HEK293 (cell line): ENCODE measurements at regions not wholly inside any gene's neighbourhood (a gene's known extent, or its start where the extent isn't known, plus 50 kb on each side); places are given as distances from the start of the nearest gene placed in this dataset.
A peak's percentile ranks its signal among the peaks of the same experiment; 100 is the strongest.

Experiments
- BCL11B ChIP-seq: fragments of 450-650 bp; formaldehyde crosslinking; IDR thresholded peaks from 2 replicates; pipeline ENCODE4 v1.5.1; 2016; ENCODE audit warnings: low read depth, missing biosample characterization, missing genetic modification characterization
- EGR2 ChIP-seq: fragments of 450-650 bp; formaldehyde crosslinking; IDR thresholded peaks from 2 replicates; pipeline ENCODE4 v1.5.1; 2016; ENCODE audit warnings: low read depth, missing biosample characterization, missing genetic modification characterization
- KLF1 ChIP-seq: fragments of 450-650 bp; formaldehyde crosslinking; IDR thresholded peaks from 2 replicates; pipeline ENCODE4 v1.5.1; 2016; ENCODE audit warnings: missing biosample characterization, missing genetic modification characterization
- MEIS1 ChIP-seq: sonication (generic); formaldehyde crosslinking; IDR thresholded peaks from 2 replicates; pipeline ENCODE4 v1.8.1; 2022; ENCODE audit warnings: missing genetic modification reagents, mild to moderate bottlenecking, borderline replicate concordance
- MZF1 ChIP-seq: fragments of 450-650 bp; formaldehyde crosslinking; IDR thresholded peaks from 2 replicates; pipeline ENCODE4 v1.5.1; 2017; ENCODE audit warnings: missing biosample characterization, missing genetic modification characterization, borderline replicate concordance
- SP7 ChIP-seq: fragments of 450-650 bp; formaldehyde crosslinking; IDR thresholded peaks from 2 replicates; pipeline ENCODE4 v1.5.1; 2016; ENCODE audit warnings: missing biosample characterization, missing genetic modification characterization
- ZFP3 ChIP-seq: fragments of 450-650 bp; formaldehyde crosslinking; IDR thresholded peaks from 2 replicates; pipeline ENCODE4 v1.5.1; 2016; ENCODE audit warnings: low read depth, missing biosample characterization, missing genetic modification characterization
- ZNF132 ChIP-seq: fragments of 450-650 bp; formaldehyde crosslinking; IDR thresholded peaks from 2 replicates; pipeline ENCODE4 v1.5.1; 2017; ENCODE audit warnings: missing biosample characterization, missing genetic modification characterization, borderline replicate concordance
- ZNF146 ChIP-seq: fragments of 450-650 bp; formaldehyde crosslinking; IDR thresholded peaks from 2 replicates; pipeline ENCODE4 v1.5.1; 2016; ENCODE audit warnings: missing biosample characterization, missing genetic modification characterization
- ZNF37A ChIP-seq: fragments of 450-650 bp; IDR thresholded peaks from 2 replicates; pipeline ENCODE4 v1.5.1; 2018; ENCODE audit warnings: missing biosample characterization, missing genetic modification characterization
- ZNF416 ChIP-seq: fragments of 450-650 bp; formaldehyde crosslinking; IDR thresholded peaks from 2 replicates; pipeline ENCODE4 v1.5.1; 2016; ENCODE audit warnings: missing biosample characterization, missing genetic modification characterization
- ZNF423 ChIP-seq: fragments of 450-650 bp; formaldehyde crosslinking; IDR thresholded peaks from 2 replicates; pipeline ENCODE4 v1.5.1; 2016; ENCODE audit warnings: missing biosample characterization, missing genetic modification characterization
- ZNF473 ChIP-seq: fragments of 450-650 bp; formaldehyde crosslinking; IDR thresholded peaks from 2 replicates; pipeline ENCODE4 v1.5.1; 2017; ENCODE audit warnings: missing biosample characterization, missing genetic modification characterization
- ZNF510 ChIP-seq: fragments of 450-650 bp; formaldehyde crosslinking; IDR thresholded peaks from 2 replicates; pipeline ENCODE4 v1.5.1; 2018; ENCODE audit warnings: mild to moderate bottlenecking, missing genetic modification characterization, missing biosample characterization; ENCODE audit not compliant: insufficient replicate concordance
- ZNF549 ChIP-seq: fragments of 450-650 bp; IDR thresholded peaks from 2 replicates; pipeline ENCODE4 v1.5.1; 2018; ENCODE audit warnings: missing biosample characterization, missing genetic modification characterization, mild to moderate bottlenecking, inconsistent platforms, moderate library complexity
- ZNF571 ChIP-seq: fragments of 450-650 bp; formaldehyde crosslinking; IDR thresholded peaks from 2 replicates; pipeline ENCODE4 v1.5.0; 2017; ENCODE audit warnings: missing biosample characterization, missing genetic modification characterization
- ZNF596 ChIP-seq: fragments of 450-650 bp; IDR thresholded peaks from 2 replicates; pipeline ENCODE4 v1.5.0; 2018; ENCODE audit warnings: missing biosample characterization, mild to moderate bottlenecking, missing genetic modification characterization, moderate library complexity
- ZNF600 ChIP-seq: fragments of 450-650 bp; formaldehyde crosslinking; IDR thresholded peaks from 2 replicates; pipeline ENCODE4 v1.5.1; 2016; ENCODE audit warnings: missing biosample characterization, missing genetic modification characterization
- ZNF654 ChIP-seq: fragments of 450-650 bp; formaldehyde crosslinking; IDR thresholded peaks from 2 replicates; pipeline ENCODE4 v1.5.1; 2016; ENCODE audit warnings: low read depth, missing biosample characterization, missing genetic modification characterization
- ZNF768 ChIP-seq: fragments of 450-650 bp; formaldehyde crosslinking; IDR thresholded peaks from 2 replicates; pipeline ENCODE4 v1.5.1; 2018; ENCODE audit warnings: missing biosample characterization, mild to moderate bottlenecking, missing genetic modification characterization
- ZNF830 ChIP-seq: fragments of 450-650 bp; IDR thresholded peaks from 2 replicates; pipeline ENCODE4 v1.5.0; 2018; ENCODE audit warnings: missing biosample characterization, missing genetic modification characterization, low read depth, mild to moderate bottlenecking, moderate library complexity
- ZXDB ChIP-seq: fragments of 450-650 bp; formaldehyde crosslinking; IDR thresholded peaks from 2 replicates; pipeline ENCODE4 v1.5.1; 2016; ENCODE audit warnings: missing biosample characterization, missing genetic modification characterization
- TF ChIP-seq, protein P1 (sequence below): fragments of 450-650 bp; formaldehyde crosslinking; IDR thresholded peaks from 2 replicates; pipeline ENCODE4 v1.5.1; 2016; ENCODE audit warnings: missing biosample characterization, missing genetic modification characterization
- TF ChIP-seq, protein P2 (sequence below): fragments of 450-650 bp; formaldehyde crosslinking; IDR thresholded peaks from 2 replicates; pipeline ENCODE4 v1.5.1; 2016; ENCODE audit warnings: missing biosample characterization, missing genetic modification characterization
- TF ChIP-seq, protein P3 (sequence below): fragments of 450-650 bp; formaldehyde crosslinking; IDR thresholded peaks from 2 replicates; pipeline ENCODE4 v1.5.1; 2017; ENCODE audit warnings: missing biosample characterization, mild to moderate bottlenecking, missing genetic modification characterization, moderate library complexity
- TF ChIP-seq, protein P4 (sequence below): fragments of 450-650 bp; formaldehyde crosslinking; IDR thresholded peaks from 2 replicates; pipeline ENCODE4 v1.5.1; 2016; ENCODE audit warnings: missing biosample characterization, missing genetic modification characterization, borderline replicate concordance
- TF ChIP-seq, protein P5 (sequence below): fragments of 450-650 bp; formaldehyde crosslinking; IDR thresholded peaks from 2 replicates; pipeline ENCODE4 v1.5.1; 2016; ENCODE audit warnings: missing biosample characterization, missing genetic modification characterization

DNA sequence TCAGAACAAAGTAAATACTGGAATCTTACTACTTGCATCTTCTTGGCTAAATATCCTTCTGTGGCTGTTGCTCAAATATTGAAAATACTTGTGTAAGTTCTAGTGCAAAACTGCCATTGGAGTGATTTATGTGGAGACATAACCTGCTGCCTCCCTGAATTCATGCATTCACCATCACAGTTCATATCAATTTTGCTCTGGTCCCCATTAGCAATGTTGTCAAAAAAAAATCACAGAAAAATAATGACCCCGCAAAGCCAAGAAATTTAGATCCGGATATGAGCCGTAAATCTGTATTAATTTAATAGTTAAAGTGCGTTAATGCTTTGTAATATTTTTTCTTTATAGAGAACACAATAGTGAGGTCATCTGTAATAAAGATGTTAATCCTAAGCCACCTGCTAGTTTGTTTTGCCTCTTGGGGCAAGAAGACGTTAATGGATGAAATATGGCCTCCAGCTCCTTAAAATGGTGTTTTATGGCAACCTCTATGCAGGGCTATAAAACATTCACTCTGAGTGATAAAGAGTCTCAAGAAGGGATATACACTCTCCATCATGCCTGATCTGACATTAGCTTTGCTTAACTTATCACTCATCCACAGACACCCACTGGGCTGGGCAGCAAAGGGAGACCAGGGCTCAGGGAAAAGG, 255.9 kb downstream of the INSC start (continued):
- TF ChIP-seq, protein P1, sequence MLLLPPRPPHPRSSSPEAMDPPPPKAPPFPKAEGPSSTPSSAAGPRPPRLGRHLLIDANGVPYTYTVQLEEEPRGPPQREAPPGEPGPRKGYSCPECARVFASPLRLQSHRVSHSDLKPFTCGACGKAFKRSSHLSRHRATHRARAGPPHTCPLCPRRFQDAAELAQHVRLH, result peak; percentile 35; the same call in 1 of the 2 replicates
- TF ChIP-seq ZNF423 (peak; percentile 52; the same call in 1 of the 2 replicates), BCL11B (tag by site-specific recombination) (no peak), ZNF416 (tag by site-specific recombination) (no peak), KLF1 (tag by site-specific recombination) (no peak), ZNF654 (tag by site-specific recombination) (no peak), ZNF473 (tag by site-specific recombination) (no peak), ZNF146 (tag by site-specific recombination) (no peak), ZNF600 (tag by site-specific recombination) (no peak), ZNF596 (tag by site-specific recombination) (no peak; the same call in 1 of the 2 replicates), ZFP3 (tag by site-specific recombination) (no peak), MZF1 (tag by site-specific recombination) (0 out of 2 replicates have a peak, but pooled peaks have one; percentile 17), ZNF830 (tag by site-specific recombination) (no peak), ZXDB (tag by site-specific recombination) (peak; percentile 86), ZNF510 (tag by site-specific recombination) (no peak), MEIS1 (CRISPR knock-in tag) (no peak), ZNF549 (no peak), ZNF768 (tag by site-specific recombination) (no peak), ZNF571 (tag by site-specific recombination) (no peak), SP7 (tag by site-specific recombination) (peak; percentile 29; the same call in 1 of the 2 replicates), ZNF132 (tag by site-specific recombination) (no peak), ZNF37A (tag by site-specific recombination) (no peak), EGR2 (tag by site-specific recombination) (no peak)
- TF ChIP-seq, protein P2, sequence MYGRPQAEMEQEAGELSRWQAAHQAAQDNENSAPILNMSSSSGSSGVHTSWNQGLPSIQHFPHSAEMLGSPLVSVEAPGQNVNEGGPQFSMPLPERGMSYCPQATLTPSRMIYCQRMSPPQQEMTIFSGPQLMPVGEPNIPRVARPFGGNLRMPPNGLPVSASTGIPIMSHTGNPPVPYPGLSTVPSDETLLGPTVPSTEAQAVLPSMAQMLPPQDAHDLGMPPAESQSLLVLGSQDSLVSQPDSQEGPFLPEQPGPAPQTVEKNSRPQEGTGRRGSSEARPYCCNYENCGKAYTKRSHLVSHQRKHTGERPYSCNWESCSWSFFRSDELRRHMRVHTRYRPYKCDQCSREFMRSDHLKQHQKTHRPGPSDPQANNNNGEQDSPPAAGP (tag by site-specific recombination), result no peak
- TF ChIP-seq, protein P3, sequence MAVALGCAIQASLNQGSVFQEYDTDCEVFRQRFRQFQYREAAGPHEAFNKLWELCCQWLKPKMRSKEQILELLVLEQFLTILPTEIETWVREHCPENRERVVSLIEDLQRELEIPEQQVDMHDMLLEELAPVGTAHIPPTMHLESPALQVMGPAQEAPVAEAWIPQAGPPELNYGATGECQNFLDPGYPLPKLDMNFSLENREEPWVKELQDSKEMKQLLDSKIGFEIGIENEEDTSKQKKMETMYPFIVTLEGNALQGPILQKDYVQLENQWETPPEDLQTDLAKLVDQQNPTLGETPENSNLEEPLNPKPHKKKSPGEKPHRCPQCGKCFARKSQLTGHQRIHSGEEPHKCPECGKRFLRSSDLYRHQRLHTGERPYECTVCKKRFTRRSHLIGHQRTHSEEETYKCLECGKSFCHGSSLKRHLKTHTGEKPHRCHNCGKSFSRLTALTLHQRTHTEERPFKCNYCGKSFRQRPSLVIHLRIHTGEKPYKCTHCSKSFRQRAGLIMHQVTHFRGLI (tag by site-specific recombination), result no peak
- TF ChIP-seq, protein P4, sequence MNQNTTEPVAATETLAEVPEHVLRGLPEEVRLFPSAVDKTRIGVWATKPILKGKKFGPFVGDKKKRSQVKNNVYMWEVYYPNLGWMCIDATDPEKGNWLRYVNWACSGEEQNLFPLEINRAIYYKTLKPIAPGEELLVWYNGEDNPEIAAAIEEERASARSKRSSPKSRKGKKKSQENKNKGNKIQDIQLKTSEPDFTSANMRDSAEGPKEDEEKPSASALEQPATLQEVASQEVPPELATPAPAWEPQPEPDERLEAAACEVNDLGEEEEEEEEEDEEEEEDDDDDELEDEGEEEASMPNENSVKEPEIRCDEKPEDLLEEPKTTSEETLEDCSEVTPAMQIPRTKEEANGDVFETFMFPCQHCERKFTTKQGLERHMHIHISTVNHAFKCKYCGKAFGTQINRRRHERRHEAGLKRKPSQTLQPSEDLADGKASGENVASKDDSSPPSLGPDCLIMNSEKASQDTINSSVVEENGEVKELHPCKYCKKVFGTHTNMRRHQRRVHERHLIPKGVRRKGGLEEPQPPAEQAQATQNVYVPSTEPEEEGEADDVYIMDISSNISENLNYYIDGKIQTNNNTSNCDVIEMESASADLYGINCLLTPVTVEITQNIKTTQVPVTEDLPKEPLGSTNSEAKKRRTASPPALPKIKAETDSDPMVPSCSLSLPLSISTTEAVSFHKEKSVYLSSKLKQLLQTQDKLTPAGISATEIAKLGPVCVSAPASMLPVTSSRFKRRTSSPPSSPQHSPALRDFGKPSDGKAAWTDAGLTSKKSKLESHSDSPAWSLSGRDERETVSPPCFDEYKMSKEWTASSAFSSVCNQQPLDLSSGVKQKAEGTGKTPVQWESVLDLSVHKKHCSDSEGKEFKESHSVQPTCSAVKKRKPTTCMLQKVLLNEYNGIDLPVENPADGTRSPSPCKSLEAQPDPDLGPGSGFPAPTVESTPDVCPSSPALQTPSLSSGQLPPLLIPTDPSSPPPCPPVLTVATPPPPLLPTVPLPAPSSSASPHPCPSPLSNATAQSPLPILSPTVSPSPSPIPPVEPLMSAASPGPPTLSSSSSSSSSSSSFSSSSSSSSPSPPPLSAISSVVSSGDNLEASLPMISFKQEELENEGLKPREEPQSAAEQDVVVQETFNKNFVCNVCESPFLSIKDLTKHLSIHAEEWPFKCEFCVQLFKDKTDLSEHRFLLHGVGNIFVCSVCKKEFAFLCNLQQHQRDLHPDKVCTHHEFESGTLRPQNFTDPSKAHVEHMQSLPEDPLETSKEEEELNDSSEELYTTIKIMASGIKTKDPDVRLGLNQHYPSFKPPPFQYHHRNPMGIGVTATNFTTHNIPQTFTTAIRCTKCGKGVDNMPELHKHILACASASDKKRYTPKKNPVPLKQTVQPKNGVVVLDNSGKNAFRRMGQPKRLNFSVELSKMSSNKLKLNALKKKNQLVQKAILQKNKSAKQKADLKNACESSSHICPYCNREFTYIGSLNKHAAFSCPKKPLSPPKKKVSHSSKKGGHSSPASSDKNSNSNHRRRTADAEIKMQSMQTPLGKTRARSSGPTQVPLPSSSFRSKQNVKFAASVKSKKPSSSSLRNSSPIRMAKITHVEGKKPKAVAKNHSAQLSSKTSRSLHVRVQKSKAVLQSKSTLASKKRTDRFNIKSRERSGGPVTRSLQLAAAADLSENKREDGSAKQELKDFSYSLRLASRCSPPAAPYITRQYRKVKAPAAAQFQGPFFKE (tag by site-specific recombination), result no peak
- TF ChIP-seq, protein P5, sequence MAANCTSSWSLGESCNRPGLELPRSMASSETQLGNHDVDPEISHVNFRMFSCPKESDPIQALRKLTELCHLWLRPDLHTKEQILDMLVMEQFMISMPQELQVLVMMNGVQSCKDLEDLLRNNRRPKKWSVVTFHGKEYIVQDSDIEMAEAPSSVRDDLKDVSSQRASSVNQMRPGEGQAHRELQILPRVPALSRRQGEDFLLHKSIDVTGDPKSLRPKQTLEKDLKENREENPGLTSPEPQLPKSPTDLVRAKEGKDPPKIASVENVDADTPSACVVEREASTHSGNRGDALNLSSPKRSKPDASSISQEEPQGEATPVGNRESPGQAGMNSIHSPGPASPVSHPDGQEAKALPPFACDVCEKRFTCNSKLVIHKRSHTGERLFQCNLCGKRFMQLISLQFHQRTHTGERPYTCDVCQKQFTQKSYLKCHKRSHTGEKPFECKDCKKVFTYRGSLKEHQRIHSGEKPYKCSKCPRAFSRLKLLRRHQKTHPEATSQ, result no peak
